ENCODE measurements at regions not wholly inside any gene's neighbourhood (a gene's known extent, or its start where the extent isn't known, plus 50 kb on each side); places are given as distances from the start of the nearest gene placed in this dataset.
A peak's percentile ranks its signal among the peaks of the same experiment; 100 is the strongest.
"Not testable (repeated sequence)": the region's sequence is repeated elsewhere in the genome, so short reads cannot be mapped to it uniquely, and the experiment has no call there.

DNA sequence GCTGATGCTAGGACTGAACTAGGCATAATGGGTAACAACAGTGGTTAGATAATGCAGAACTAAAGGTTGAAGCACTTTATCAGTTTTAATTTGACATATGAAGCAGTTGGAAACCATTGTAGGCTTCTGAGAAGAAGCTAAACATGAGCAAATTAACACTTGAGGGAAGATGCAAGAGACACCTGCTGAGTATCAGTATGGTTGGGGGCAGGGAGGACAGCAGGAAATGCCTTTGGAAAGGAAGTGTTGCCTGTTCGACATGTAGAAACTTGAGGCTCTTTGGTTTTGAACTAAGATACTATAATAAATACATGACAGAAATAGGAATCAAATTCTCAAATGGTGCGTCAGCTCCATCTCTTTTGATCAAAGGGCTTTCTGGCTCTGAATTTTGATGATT lies 115.6 kb downstream of the FHIP1A start:
- H3K4me3 ChIP-seq (ENCODE audit: low read length), result no peak overlapping the region
- DNase-seq (ENCODE audit: low read depth), result no peak
- no peaks in the 10 kb centered on the region for H3K36me3 ChIP-seq (ENCODE audit: control insufficient read depth, insufficient read depth, low read length, severe bottlenecking)
- peaks cover 3% of the 10 kb centered on the region for H3K27me3 ChIP-seq (replicated peaks; ENCODE audit: control insufficient read depth, insufficient read depth, low read length)
- H3K9me3 ChIP-seq (ENCODE audit: control insufficient read depth, low read length), result no peaks in the 10 kb centered on the region
- no peak overlapping the region for H3K9ac ChIP-seq (ENCODE audit: low read length)
- H3K4me1 ChIP-seq (ENCODE audit: control insufficient read depth, insufficient read depth, low read length), result no peaks in the 10 kb centered on the region

DNA sequence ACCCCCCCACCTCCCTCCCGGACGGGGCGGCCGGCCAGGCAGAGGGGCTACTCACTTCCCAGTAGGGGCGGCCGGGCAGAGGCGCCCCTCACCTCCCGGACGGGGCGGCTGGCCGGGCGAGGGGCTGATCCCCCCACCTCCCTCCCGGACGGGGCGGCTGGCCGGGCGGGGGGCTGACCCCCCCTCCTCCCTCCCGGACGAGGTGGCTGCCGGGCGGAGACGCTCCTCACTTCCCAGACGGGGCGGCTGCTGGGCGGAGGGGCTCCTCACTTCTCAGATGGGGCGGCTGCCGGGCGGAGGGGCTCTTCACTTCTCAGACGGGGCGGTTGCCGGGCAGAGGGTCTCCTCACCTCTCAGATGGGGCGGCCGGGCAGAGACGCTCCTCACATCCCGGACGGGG lies 117.5 kb downstream of the FHIP1A start:
- not testable (repeated sequence) for H3K9ac ChIP-seq (ENCODE audit: low read length); H3K4me3 ChIP-seq (ENCODE audit: low read length); DNase-seq (ENCODE audit: low read depth); H3K36me3 ChIP-seq (ENCODE audit: control insufficient read depth, insufficient read depth, low read length, severe bottlenecking); H3K4me1 ChIP-seq (ENCODE audit: control insufficient read depth, insufficient read depth, low read length); H3K9me3 ChIP-seq (ENCODE audit: control insufficient read depth, low read length); H3K27me3 ChIP-seq (replicated peaks; ENCODE audit: control insufficient read depth, insufficient read depth, low read length)

DNA sequence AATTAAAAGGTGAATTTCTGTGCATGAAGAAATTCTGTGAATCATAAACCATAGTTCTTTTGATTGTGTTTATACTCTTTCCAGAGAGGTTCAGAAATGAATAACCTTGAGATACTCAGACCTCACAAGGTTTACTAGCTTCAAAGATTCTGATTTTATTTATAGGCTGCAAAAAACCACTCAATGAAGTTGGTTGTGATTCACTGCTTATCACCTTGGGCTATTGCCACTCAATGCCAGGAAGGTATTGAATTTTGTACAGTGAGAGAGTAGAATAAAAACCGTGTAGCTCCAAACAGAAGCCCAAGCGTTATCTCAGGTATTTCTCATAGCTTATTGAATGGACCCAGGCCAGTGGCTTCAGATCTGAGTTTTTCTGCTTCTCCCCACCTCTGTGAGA lies 118.7 kb downstream of the FHIP1A start:
- H3K27me3 ChIP-seq (replicated peaks; ENCODE audit: control insufficient read depth, insufficient read depth, low read length), result peaks cover 3% of the 10 kb centered on the region
- peaks cover 14% of the 10 kb centered on the region for H3K4me1 ChIP-seq (ENCODE audit: control insufficient read depth, insufficient read depth, low read length)
- DNase-seq (ENCODE audit: low read depth), result no peak
- no peak overlapping the region for H3K9ac ChIP-seq (ENCODE audit: low read length)
- no peaks in the 10 kb centered on the region for H3K9me3 ChIP-seq (ENCODE audit: control insufficient read depth, low read length)
- H3K4me3 ChIP-seq (ENCODE audit: low read length), result no peak overlapping the region
- no peaks in the 10 kb centered on the region for H3K36me3 ChIP-seq (ENCODE audit: control insufficient read depth, insufficient read depth, low read length, severe bottlenecking)

DNA sequence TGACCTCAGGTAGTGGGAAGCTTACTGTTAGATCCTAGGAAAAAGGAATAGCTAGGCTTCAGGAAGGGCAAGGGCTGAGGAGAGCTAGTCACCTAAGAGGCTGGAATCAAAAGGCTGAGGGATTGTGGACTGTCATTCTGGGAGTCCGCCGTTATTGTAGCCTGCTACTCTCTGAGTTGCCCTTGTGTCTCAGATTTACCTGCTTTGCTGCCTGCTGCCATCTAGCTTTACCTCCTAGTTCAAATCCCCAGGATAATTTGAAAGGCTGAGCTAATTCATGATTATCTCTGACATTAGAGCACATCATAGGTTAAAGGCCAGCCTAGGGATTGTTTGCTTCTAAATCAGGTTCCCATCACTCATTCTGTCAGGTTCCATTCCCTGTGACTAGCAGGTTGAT lies 120.2 kb downstream of the FHIP1A start:
- H3K4me3 ChIP-seq (ENCODE audit: low read length), result no peak overlapping the region
- peaks cover 14% of the 10 kb centered on the region for H3K4me1 ChIP-seq (ENCODE audit: control insufficient read depth, insufficient read depth, low read length)
- H3K9ac ChIP-seq (ENCODE audit: low read length), result no peak overlapping the region
- DNase-seq (ENCODE audit: low read depth), result no peak
- no peaks in the 10 kb centered on the region for H3K36me3 ChIP-seq (ENCODE audit: control insufficient read depth, insufficient read depth, low read length, severe bottlenecking)
- H3K27me3 ChIP-seq (replicated peaks; ENCODE audit: control insufficient read depth, insufficient read depth, low read length), result peaks cover 3% of the 10 kb centered on the region
- no peaks in the 10 kb centered on the region for H3K9me3 ChIP-seq (ENCODE audit: control insufficient read depth, low read length)

DNA sequence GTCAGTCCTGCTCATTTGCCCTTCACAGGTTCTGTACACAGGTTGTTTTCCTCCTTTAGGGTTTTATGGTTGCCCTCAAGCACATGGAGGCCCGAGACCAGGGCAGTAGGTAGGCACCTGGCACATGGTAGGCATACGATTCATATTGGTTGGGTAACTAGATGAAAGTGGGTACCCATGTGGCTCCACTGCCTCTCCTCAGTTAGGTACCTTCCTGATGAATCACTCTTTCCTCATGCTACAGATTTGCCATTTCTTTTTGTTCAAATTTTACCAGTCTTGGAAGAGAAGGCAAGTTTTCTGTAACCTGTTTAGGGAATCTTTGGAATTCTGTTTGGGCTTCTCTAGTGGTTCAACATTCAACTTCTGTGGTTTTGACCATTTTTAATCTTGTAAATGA lies 121.3 kb downstream of the FHIP1A start:
- Histone ChIP-seq H3K4me3 (ENCODE audit: low read length) (no peak overlapping the region), H3K9ac (ENCODE audit: low read length) (no peak overlapping the region), H3K4me1 (ENCODE audit: control insufficient read depth, insufficient read depth, low read length) (peaks cover 14% of the 10 kb centered on the region), H3K27me3 (replicated peaks; ENCODE audit: control insufficient read depth, insufficient read depth, low read length) (peaks cover 3% of the 10 kb centered on the region), H3K36me3 (ENCODE audit: control insufficient read depth, insufficient read depth, low read length, severe bottlenecking) (no peaks in the 10 kb centered on the region), H3K9me3 (ENCODE audit: control insufficient read depth, low read length) (no peaks in the 10 kb centered on the region)
- no peak for DNase-seq (ENCODE audit: low read depth)

DNA sequence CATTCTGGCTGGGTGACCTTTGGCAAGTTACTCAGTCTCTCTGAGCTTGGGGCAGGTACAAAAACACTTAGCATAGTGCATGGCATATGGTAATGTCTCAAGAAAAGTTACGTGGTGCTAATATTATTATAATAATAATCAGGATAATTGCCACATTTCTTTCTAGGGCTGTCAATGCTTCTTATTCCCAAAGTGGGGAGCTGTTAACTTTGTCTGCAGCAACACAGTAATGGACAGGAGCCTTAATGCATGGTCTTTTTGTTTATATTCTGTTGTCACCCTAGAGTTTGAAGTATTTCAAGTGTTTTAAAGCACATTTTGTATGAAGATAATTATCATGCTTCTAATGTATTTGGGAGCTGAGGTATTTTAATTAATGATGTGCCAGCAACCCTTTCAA lies 121.8 kb downstream of the FHIP1A start:
- Histone ChIP-seq H3K36me3 (ENCODE audit: control insufficient read depth, insufficient read depth, low read length, severe bottlenecking) (no peaks in the 10 kb centered on the region), H3K4me1 (ENCODE audit: control insufficient read depth, insufficient read depth, low read length) (peaks cover 14% of the 10 kb centered on the region), H3K9ac (ENCODE audit: low read length) (no peak overlapping the region), H3K9me3 (ENCODE audit: control insufficient read depth, low read length) (no peaks in the 10 kb centered on the region), H3K4me3 (ENCODE audit: low read length) (no peak overlapping the region), H3K27me3 (replicated peaks; ENCODE audit: control insufficient read depth, insufficient read depth, low read length) (peaks cover 3% of the 10 kb centered on the region)
- DNase-seq (ENCODE audit: low read depth), result no peak

DNA sequence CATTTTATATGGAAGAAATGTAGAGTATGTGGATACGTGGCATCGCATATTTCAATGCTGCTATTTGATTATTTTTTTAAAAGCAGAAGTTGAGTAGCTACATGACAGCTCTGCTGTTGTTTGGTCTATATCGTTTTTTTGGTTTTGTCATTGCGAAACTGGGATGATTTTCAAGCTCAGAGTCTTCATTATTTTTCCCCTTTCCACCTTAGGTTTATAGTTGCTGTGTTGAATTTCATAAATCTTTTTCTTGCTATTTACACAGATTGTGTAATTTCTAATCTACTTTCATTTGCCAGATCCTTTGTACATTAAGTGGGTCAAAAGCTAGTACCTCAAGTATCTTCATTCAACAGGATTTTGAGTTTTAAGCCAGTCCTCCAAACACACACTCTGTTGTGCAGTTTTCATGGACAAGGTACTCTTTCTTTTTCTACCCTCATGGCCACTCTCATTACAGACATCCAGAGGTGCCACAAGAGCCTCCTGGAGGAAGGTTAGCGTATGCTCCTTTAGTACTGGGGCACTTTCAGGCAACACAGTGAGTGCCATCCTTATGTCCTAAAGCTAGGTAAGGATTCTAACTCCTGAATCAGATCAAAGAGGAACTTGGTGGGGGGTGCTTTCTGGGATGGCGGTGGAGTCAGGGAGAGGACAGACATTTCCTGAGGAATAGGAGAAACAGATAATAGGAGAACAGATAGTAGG lies 123.2 kb downstream of the FHIP1A start:
- no peaks in the 10 kb centered on the region for H3K36me3 ChIP-seq (ENCODE audit: control insufficient read depth, insufficient read depth, low read length, severe bottlenecking)
- H3K9me3 ChIP-seq (ENCODE audit: control insufficient read depth, low read length), result no peaks in the 10 kb centered on the region
- peak overlapping the region; percentile 20 for H3K4me3 ChIP-seq (ENCODE audit: low read length)
- H3K9ac ChIP-seq (ENCODE audit: low read length), result no peak overlapping the region
- H3K27me3 ChIP-seq (replicated peaks; ENCODE audit: control insufficient read depth, insufficient read depth, low read length), result peaks cover 3% of the 10 kb centered on the region
- H3K4me1 ChIP-seq (ENCODE audit: control insufficient read depth, insufficient read depth, low read length), result peaks cover 14% of the 10 kb centered on the region
- peak; percentile 28 for DNase-seq (ENCODE audit: low read depth)

DNA sequence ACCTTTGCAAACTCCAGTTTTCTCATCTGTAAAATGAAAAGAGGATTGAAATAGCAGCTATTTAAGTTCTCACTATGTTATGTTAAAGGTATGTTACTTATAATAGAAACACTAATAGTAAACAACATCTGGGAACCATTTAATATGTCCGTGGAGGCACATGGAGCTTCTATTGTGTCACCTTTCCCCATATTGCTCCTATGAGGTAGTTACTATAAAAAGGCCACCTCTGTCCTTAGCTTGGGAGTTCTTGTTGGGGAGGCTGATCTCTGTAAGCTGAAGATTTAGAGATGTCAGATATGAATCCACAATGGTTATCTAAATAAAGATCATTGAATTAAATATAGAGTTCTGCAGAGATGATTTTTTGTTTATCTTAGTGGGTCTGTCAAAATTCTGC lies 125.2 kb downstream of the FHIP1A start:
- peaks cover under 1% of the 10 kb centered on the region for H3K27me3 ChIP-seq (replicated peaks; ENCODE audit: control insufficient read depth, insufficient read depth, low read length)
- no peaks in the 10 kb centered on the region for H3K36me3 ChIP-seq (ENCODE audit: control insufficient read depth, insufficient read depth, low read length, severe bottlenecking)
- no peak for DNase-seq (ENCODE audit: low read depth)
- H3K4me3 ChIP-seq (ENCODE audit: low read length), result no peak overlapping the region
- H3K9me3 ChIP-seq (ENCODE audit: control insufficient read depth, low read length), result no peaks in the 10 kb centered on the region
- no peak overlapping the region for H3K9ac ChIP-seq (ENCODE audit: low read length)
- peaks cover 28% of the 10 kb centered on the region for H3K4me1 ChIP-seq (ENCODE audit: control insufficient read depth, insufficient read depth, low read length)

DNA sequence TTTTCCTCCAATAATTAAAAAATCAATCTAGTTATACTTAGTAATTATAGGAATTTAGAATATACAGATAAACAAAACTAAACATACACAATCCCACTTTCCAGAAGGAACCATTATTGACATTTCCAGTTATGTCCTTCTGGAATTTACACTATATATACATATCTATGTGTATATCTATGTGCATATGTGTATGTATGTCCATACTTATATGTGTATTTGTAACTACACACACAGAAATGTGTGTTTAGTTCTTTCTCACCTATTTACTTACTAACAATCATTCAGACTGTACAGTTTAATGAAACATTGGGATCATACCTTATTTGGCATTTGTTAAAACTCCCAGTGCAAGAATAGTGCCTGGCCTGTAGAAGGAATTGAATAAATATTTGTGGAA lies 126.4 kb downstream of the FHIP1A start:
- Histone ChIP-seq H3K4me3 (ENCODE audit: low read length) (no peak overlapping the region), H3K9ac (ENCODE audit: low read length) (no peak overlapping the region), H3K36me3 (ENCODE audit: control insufficient read depth, insufficient read depth, low read length, severe bottlenecking) (no peaks in the 10 kb centered on the region), H3K9me3 (ENCODE audit: control insufficient read depth, low read length) (no peaks in the 10 kb centered on the region), H3K27me3 (replicated peaks; ENCODE audit: control insufficient read depth, insufficient read depth, low read length) (no peaks in the 10 kb centered on the region), H3K4me1 (ENCODE audit: control insufficient read depth, insufficient read depth, low read length) (peaks cover 28% of the 10 kb centered on the region)
- no peak for DNase-seq (ENCODE audit: low read depth)

DNA sequence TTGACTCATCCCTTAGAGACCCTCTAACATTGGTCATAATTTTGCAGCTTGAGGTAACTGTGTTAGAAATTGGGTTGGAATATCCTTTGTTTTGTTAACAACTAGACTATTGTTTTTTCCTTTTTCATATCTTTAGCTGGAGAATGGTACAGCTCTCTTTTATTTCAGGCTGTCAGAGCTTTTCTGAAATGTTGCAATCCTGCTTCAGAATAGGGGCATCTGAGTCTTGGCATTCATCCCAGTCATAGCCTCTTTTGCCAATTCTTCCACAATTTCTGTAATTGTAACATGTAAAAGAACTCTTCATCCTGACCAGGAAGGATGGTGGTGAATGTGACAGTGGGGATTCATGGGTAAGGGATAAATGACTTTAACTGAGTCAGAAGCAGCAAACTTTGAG lies 128.7 kb downstream of the FHIP1A start:
- Histone ChIP-seq H3K4me3 (ENCODE audit: low read length) (no peak overlapping the region), H3K9ac (ENCODE audit: low read length) (no peak overlapping the region), H3K9me3 (ENCODE audit: control insufficient read depth, low read length) (no peaks in the 10 kb centered on the region), H3K27me3 (replicated peaks; ENCODE audit: control insufficient read depth, insufficient read depth, low read length) (no peaks in the 10 kb centered on the region), H3K4me1 (ENCODE audit: control insufficient read depth, insufficient read depth, low read length) (peaks cover 37% of the 10 kb centered on the region), H3K36me3 (ENCODE audit: control insufficient read depth, insufficient read depth, low read length, severe bottlenecking) (no peaks in the 10 kb centered on the region)
- peak; percentile 91 for DNase-seq (ENCODE audit: low read depth)

DNA sequence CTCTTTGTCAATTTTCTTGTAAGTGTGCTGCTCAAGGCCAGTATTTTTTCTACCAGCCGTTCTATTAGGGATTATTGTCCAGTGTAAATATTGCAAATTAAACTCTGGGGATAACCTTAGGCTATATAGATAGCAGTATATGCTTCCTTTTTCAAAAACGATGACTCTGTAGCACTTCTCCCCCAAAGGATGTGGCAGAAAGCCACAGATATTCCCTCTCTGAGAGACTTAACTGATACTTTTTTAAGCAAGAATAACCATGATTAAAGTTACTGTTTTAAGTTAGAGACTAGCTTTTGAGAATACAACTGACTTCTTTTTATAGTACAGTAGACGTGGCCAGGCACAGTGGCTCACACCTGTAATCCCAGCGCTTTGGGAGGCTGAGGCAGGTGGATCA lies 130.0 kb downstream of the FHIP1A start:
- Histone ChIP-seq H3K36me3 (ENCODE audit: control insufficient read depth, insufficient read depth, low read length, severe bottlenecking) (no peaks in the 10 kb centered on the region), H3K4me3 (ENCODE audit: low read length) (no peak overlapping the region), H3K4me1 (ENCODE audit: control insufficient read depth, insufficient read depth, low read length) (peaks cover 38% of the 10 kb centered on the region), H3K9me3 (ENCODE audit: control insufficient read depth, low read length) (no peaks in the 10 kb centered on the region), H3K9ac (ENCODE audit: low read length) (no peak overlapping the region), H3K27me3 (replicated peaks; ENCODE audit: control insufficient read depth, insufficient read depth, low read length) (no peaks in the 10 kb centered on the region)
- DNase-seq (ENCODE audit: low read depth), result no peak

DNA sequence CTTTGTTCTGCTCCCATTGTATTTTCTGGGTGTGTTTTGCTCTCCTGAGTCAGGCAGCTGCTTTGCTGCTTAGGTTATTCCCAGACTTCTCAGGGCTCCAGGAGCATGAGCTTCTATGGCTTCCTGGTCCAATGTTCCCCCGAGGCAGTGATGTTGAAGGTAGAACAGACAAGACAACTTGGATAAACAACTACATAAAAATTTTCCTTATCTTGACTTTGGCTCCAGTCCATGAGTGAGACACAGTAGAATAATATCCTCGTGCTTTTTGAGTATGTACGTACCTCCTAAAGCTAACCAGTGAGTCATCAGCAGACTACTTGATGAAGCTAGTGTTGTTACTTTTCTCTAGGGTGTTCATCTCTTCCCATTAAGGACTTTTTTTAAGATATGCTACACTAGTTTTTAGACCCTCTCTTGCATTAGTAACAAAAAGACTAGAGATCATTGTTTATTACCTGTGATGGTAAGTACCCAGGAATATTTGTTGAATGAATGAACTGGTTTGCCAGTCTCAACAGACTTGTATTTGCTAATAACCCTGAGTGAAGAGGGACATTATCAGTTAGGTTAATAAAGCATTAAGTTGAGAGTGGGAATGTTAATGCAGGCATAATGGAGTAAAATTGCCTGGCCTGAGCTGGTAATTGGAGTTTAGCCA lies 131.9 kb downstream of the FHIP1A start:
- Histone ChIP-seq H3K4me1 (ENCODE audit: control insufficient read depth, insufficient read depth, low read length) (peaks cover 42% of the 10 kb centered on the region), H3K9ac (ENCODE audit: low read length) (no peak overlapping the region), H3K4me3 (ENCODE audit: low read length) (peak overlapping the region; percentile 8), H3K36me3 (ENCODE audit: control insufficient read depth, insufficient read depth, low read length, severe bottlenecking) (no peaks in the 10 kb centered on the region), H3K9me3 (ENCODE audit: control insufficient read depth, low read length) (no peaks in the 10 kb centered on the region), H3K27me3 (replicated peaks; ENCODE audit: control insufficient read depth, insufficient read depth, low read length) (no peaks in the 10 kb centered on the region)
- DNase-seq (ENCODE audit: low read depth), result peak; percentile 80

Measured in adipocyte (in vitro differentiated cells).